ENCODE measurements at regions not wholly inside any gene's neighbourhood (a gene's known extent, or its start where the extent isn't known, plus 50 kb on each side); places are given as distances from the start of the nearest gene placed in this dataset.

- Histone ChIP-seq H3K36me3 (ENCODE audit: control insufficient read depth in 2 of 3, insufficient read depth in 3 of 3, low read length in 3 of 3) (no peaks in the 10 kb centered on the region), H3K9ac (ENCODE audit: low read length in 3 of 3) (no peak overlapping the region), H3K9me3 (ENCODE audit: control insufficient read depth in 2 of 3, insufficient read depth in 1 of 3, low read length in 3 of 3) (no peaks in the 10 kb centered on the region), H3K27me3 (ENCODE audit: control insufficient read depth, insufficient read depth, low read length) (no peaks in the 10 kb centered on the region), H3K4me3 (ENCODE audit: low read length in 3 of 3) (no peak overlapping the region), H3K27ac (ENCODE audit: low read depth in 2 of 2, low read length in 2 of 2) (no peak overlapping the region), H3K4me1 (ENCODE audit: control insufficient read depth in 2 of 3, insufficient read depth in 2 of 3, low read depth in 1 of 3, low read length in 3 of 3) (no peaks in the 10 kb centered on the region)
- no peak for FAIRE-seq
- intact Hi-C loops (cut with DNase I): no loop called here
- no peak for DNase-seq
- no peak for TF ChIP-seq CTCF (IDR thresholded peaks at IDR 0.05; ENCODE audit: borderline replicate concordance, extremely low read depth, insufficient read depth)
These were observed 1487.5 kb downstream of the LRRC4C start for GRCh38 chr11:39971938-39972337.

GRCh38 chr11:39968071-39968470, 1491.4 kb downstream of the LRRC4C start:
- intact Hi-C loops (cut with DNase I): no loop called here

GRCh38 chr11:39965701-39966100, 1493.8 kb downstream of the LRRC4C start:
- Histone ChIP-seq H3K4me3 (ENCODE audit: low read length in 3 of 3) (no peak overlapping the region), H3K27ac (ENCODE audit: low read depth in 2 of 2, low read length in 2 of 2) (no peak overlapping the region), H3K27me3 (ENCODE audit: control insufficient read depth, insufficient read depth, low read length) (no peaks in the 10 kb centered on the region), H3K36me3 (ENCODE audit: control insufficient read depth in 2 of 3, insufficient read depth in 3 of 3, low read length in 3 of 3) (no peaks in the 10 kb centered on the region), H3K9me3 (ENCODE audit: control insufficient read depth in 2 of 3, insufficient read depth in 1 of 3, low read length in 3 of 3) (no peaks in the 10 kb centered on the region), H3K4me1 (ENCODE audit: control insufficient read depth in 2 of 3, insufficient read depth in 2 of 3, low read depth in 1 of 3, low read length in 3 of 3) (no peaks in the 10 kb centered on the region), H3K9ac (ENCODE audit: low read length in 3 of 3) (no peak overlapping the region)
- DNase-seq (no peak), FAIRE-seq (no peak)
- TF ChIP-seq CTCF (IDR thresholded peaks at IDR 0.05; ENCODE audit: borderline replicate concordance, extremely low read depth, insufficient read depth): no peak
- intact Hi-C loops (cut with DNase I): no loop called here

More at GRCh38 chr11:39968071-39968470, 1491.4 kb downstream of the LRRC4C start:
- Histone ChIP-seq H3K4me1 (ENCODE audit: control insufficient read depth in 2 of 3, insufficient read depth in 2 of 3, low read depth in 1 of 3, low read length in 3 of 3) (no peaks in the 10 kb centered on the region), H3K27me3 (ENCODE audit: control insufficient read depth, insufficient read depth, low read length) (no peaks in the 10 kb centered on the region), H3K9ac (ENCODE audit: low read length in 3 of 3) (no peak overlapping the region), H3K36me3 (ENCODE audit: control insufficient read depth in 2 of 3, insufficient read depth in 3 of 3, low read length in 3 of 3) (no peaks in the 10 kb centered on the region), H3K9me3 (ENCODE audit: control insufficient read depth in 2 of 3, insufficient read depth in 1 of 3, low read length in 3 of 3) (no peaks in the 10 kb centered on the region), H3K27ac (ENCODE audit: low read depth in 2 of 2, low read length in 2 of 2) (no peak overlapping the region), H3K4me3 (ENCODE audit: low read length in 3 of 3) (no peak overlapping the region)
- no peak for TF ChIP-seq CTCF (IDR thresholded peaks at IDR 0.05; ENCODE audit: borderline replicate concordance, extremely low read depth, insufficient read depth)
- DNase-seq: no peak
- FAIRE-seq: no peak

- TF ChIP-seq CTCF (IDR thresholded peaks at IDR 0.05; ENCODE audit: borderline replicate concordance, extremely low read depth, insufficient read depth): no peak
- no peaks in the 10 kb centered on the region for H3K9me3 ChIP-seq (ENCODE audit: control insufficient read depth in 2 of 3, insufficient read depth in 1 of 3, low read length in 3 of 3)
- H3K27ac ChIP-seq (ENCODE audit: low read depth in 2 of 2, low read length in 2 of 2): no peak overlapping the region
- H3K4me1 ChIP-seq (ENCODE audit: control insufficient read depth in 2 of 3, insufficient read depth in 2 of 3, low read depth in 1 of 3, low read length in 3 of 3): no peaks in the 10 kb centered on the region
- intact Hi-C loops (cut with DNase I): no loop called here
- DNase-seq: peak in 2 of 5 donors; percentile 7 to 8
- H3K4me3 ChIP-seq (ENCODE audit: low read length in 3 of 3): no peak overlapping the region
- H3K36me3 ChIP-seq (ENCODE audit: control insufficient read depth in 2 of 3, insufficient read depth in 3 of 3, low read length in 3 of 3): no peaks in the 10 kb centered on the region
- no peak for FAIRE-seq
- no peak overlapping the region for H3K9ac ChIP-seq (ENCODE audit: low read length in 3 of 3)
- no peaks in the 10 kb centered on the region for H3K27me3 ChIP-seq (ENCODE audit: control insufficient read depth, insufficient read depth, low read length)
These were observed 1499.2 kb downstream of the LRRC4C start for GRCh38 chr11:39960206-39960605.

Data from kidney (tissue), 13 donors.